PC-3 (cell line): ENCODE measurements at regions not wholly inside any gene's neighbourhood (a gene's known extent, or its start where the extent isn't known, plus 50 kb on each side); places are given as distances from the start of the nearest gene placed in this dataset.
A peak's percentile ranks its signal among the peaks of the same experiment; 100 is the strongest.

Experiments used
- ATAC-seq: fragments of 200-7000 bp; cut with Tn5 transposase; 2 replicates; pipeline ENCODE4 v1.9.1; 2020; ENCODE audit warnings: mild to moderate bottlenecking, moderate library complexity
- BruUV-seq: library from RNA; stranded (reverse); fragments of 400-500 nt; replicated peaks from 2 replicates; lab custom pipeline; 2021; lab: Mats Ljungman, UMichigan
- CTCF ChIA-PET: fragments of 300-600 bp; sonication (Branson Sonifier 250); formaldehyde crosslinking; loops from one replicate; lab custom pipeline; 2022; ENCODE audit warnings: antibody characterized with exemption; lab: Charles Lee
- POLR2A ChIA-PET: fragments of 300-600 bp; sonication (Branson Sonifier 250); formaldehyde crosslinking; loops from one replicate; lab custom pipeline; 2022; ENCODE audit warnings: antibody characterized with exemption; ENCODE audit not compliant: unreplicated experiment; lab: Charles Lee
- DNase-seq: peaks from one replicate; pipeline ENCODE4 v3.0.0-alpha.2; 2015
- H2AFZ ChIP-seq: fragments of 300-600 bp; sonication (generic); 2 replicates; pipeline ENCODE4 v1.6.0; 2016; ENCODE audit warnings: antibody characterized with exemption, low read length
- H3F3A ChIP-seq: fragments of 300-600 bp; sonication (generic); one replicate; pipeline ENCODE4 v1.6.0; 2017; ENCODE audit warnings: antibody characterized with exemption, low read length, control low read depth, mild to moderate bottlenecking; ENCODE audit not compliant: unreplicated experiment
- H3K27ac ChIP-seq: fragments of 300-600 bp; sonication (generic); 2 replicates; pipeline ENCODE4 v1.5.1; 2016; ENCODE audit warnings: mild to moderate bottlenecking, low read length
- H3K27me3 ChIP-seq: fragments of 300-600 bp; sonication (generic); 2 replicates; pipeline ENCODE4 v1.6.1; 2016; ENCODE audit warnings: low read length, mixed read lengths
- H3K36me3 ChIP-seq: fragments of 300-600 bp; sonication (generic); 2 replicates; pipeline ENCODE4 v1.6.1; 2016; ENCODE audit warnings: low read depth, mixed run types, low read length, mixed read lengths
- H3K4me1 ChIP-seq: fragments of 300-600 bp; sonication (generic); 2 replicates; pipeline ENCODE4 v1.5.1; 2016; ENCODE audit warnings: low read length; ENCODE audit not compliant: insufficient read depth
- H3K4me2 ChIP-seq: fragments of 300-600 bp; sonication (generic); 2 replicates; pipeline ENCODE4 v1.6.0; 2016; ENCODE audit warnings: low read length
- H3K4me3 ChIP-seq: fragments of 300-600 bp; sonication (generic); 2 replicates; pipeline ENCODE4 v1.5.1; 2016; ENCODE audit warnings: mild to moderate bottlenecking, low read length, mixed read lengths
- H3K79me2 ChIP-seq: fragments of 300-600 bp; sonication (generic); 2 replicates; pipeline ENCODE4 v1.6.1; 2017; ENCODE audit warnings: low read length, mixed read lengths
- H3K9ac ChIP-seq: fragments of 300-600 bp; sonication (generic); 2 replicates; pipeline ENCODE4 v1.6.0; 2016; ENCODE audit warnings: mild to moderate bottlenecking, low read length
- H3K9me2 ChIP-seq: fragments of 300-600 bp; sonication (generic); replicated peaks from 2 replicates; pipeline ENCODE4 v1.6.1; 2016; ENCODE audit warnings: mixed run types, low read length, mixed read lengths
- H3K9me3 ChIP-seq: fragments of 300-600 bp; sonication (generic); 2 replicates; pipeline ENCODE4 v1.6.1; 2016; ENCODE audit warnings: low read length, mixed read lengths
- H4K20me1 ChIP-seq: fragments of 300-600 bp; sonication (generic); 2 replicates; pipeline ENCODE4 v1.6.1; 2016; ENCODE audit warnings: low read length, mixed read lengths
- EZH2 ChIP-seq: fragments of 300-600 bp; sonication (generic); IDR thresholded peaks from one replicate; pipeline ENCODE4 v1.6.1; 2017; ENCODE audit warnings: antibody characterized with exemption, mild to moderate bottlenecking, low read length; ENCODE audit not compliant: unreplicated experiment
- EZH2phosphoT487 ChIP-seq: fragments of 300-600 bp; sonication (generic); IDR thresholded peaks from 2 replicates; pipeline ENCODE4 v1.6.1; 2018; ENCODE audit warnings: mild to moderate bottlenecking, antibody characterized with exemption, low read length, borderline replicate concordance
- intact Hi-C: fragments of 100-400 bp; cut with micrococcal nuclease; formaldehyde crosslinking; loops from 2 replicates; pipeline ENCODE4 v1.9.0; 2023
- TF ChIP-seq, protein P1 (sequence below): fragments of 300-600 bp; sonication (generic); conservative IDR thresholded peaks from 2 replicates; pipeline ENCODE4 v1.5.1; 2017; ENCODE audit warnings: antibody characterized with exemption, low read depth, mild to moderate bottlenecking, low read length

DNA sequence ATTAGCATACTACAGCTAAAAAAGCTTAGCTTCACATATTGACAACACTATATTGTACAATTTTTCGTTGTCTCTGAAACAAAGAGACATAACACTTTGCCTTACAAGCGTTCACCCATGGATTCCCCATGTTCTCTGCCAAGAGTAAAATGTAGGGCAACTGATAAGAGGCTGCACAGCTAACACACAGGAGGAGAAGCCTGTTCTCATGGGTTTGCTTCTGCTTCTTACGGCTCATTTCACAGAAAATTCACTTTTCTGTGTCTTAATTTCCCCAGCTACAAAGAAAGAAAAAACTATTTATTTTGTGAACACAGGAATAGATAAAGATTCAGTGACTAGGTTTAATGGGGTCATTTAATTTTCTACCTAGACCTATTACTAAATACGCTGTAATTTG is 182.8 kb upstream of the DLGAP1 start:
- Histone ChIP-seq H3K36me3 (no peaks in the 10 kb centered on the region), H3K27me3 (no peaks in the 10 kb centered on the region), H3K4me3 (no peak overlapping the region), H3K9me2 (no peaks in the 10 kb centered on the region), H3K4me1 (no peaks in the 10 kb centered on the region), H4K20me1 (no peaks in the 10 kb centered on the region), H3K79me2 (no peaks in the 10 kb centered on the region), H3K9ac (no peak overlapping the region), H3F3A (no peaks in the 10 kb centered on the region), H2AFZ (no peak overlapping the region), H3K4me2 (no peak overlapping the region), H3K27ac (no peak overlapping the region), H3K9me3 (peaks cover 36% of the 10 kb centered on the region)
- no peak for DNase-seq
- ATAC-seq = no peak
- TF ChIP-seq EZH2phosphoT487 (no peak), EZH2 (no peak)
- TF ChIP-seq, protein P1, sequence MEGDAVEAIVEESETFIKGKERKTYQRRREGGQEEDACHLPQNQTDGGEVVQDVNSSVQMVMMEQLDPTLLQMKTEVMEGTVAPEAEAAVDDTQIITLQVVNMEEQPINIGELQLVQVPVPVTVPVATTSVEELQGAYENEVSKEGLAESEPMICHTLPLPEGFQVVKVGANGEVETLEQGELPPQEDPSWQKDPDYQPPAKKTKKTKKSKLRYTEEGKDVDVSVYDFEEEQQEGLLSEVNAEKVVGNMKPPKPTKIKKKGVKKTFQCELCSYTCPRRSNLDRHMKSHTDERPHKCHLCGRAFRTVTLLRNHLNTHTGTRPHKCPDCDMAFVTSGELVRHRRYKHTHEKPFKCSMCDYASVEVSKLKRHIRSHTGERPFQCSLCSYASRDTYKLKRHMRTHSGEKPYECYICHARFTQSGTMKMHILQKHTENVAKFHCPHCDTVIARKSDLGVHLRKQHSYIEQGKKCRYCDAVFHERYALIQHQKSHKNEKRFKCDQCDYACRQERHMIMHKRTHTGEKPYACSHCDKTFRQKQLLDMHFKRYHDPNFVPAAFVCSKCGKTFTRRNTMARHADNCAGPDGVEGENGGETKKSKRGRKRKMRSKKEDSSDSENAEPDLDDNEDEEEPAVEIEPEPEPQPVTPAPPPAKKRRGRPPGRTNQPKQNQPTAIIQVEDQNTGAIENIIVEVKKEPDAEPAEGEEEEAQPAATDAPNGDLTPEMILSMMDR = no peak
- ChIA-PET POLR2A (no interaction called here), CTCF (no interaction called here)
- BruUV-seq = no TSS peak
- intact Hi-C loops = no loop called here

DNA sequence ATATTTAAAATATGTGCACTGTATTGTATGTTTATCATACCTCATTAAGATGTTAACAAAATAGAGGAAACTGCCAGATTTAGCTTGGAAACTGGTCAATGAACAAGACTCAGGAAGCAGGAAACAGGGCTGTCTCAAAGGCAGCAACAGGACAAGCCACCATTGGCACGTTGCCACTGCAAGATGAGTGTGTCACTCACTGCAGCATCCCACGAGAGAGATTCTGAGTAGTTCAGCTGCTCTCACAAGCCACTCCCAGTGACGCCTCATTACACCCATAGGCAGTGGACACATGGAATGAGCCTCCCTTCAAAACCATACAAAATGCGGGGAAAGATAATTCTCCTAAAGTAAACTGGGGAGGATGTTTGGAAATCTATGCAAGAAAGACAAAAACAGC is 181.9 kb upstream of the DLGAP1 start:
- no TSS peak for BruUV-seq
- no peak overlapping the region for H3K9ac ChIP-seq
- TF ChIP-seq EZH2phosphoT487 (no peak), EZH2 (no peak)
- TF ChIP-seq, protein P1 = no peak
- H3K9me3 ChIP-seq = peaks cover 35% of the 10 kb centered on the region
- no peaks in the 10 kb centered on the region for H3K36me3 ChIP-seq
- no peaks in the 10 kb centered on the region for H3K27me3 ChIP-seq
- H3K79me2 ChIP-seq = no peaks in the 10 kb centered on the region
- peak; percentile 2 for DNase-seq
- no peak overlapping the region for H3K27ac ChIP-seq
- no peaks in the 10 kb centered on the region for H4K20me1 ChIP-seq
- H3K4me3 ChIP-seq = no peak overlapping the region
- no peaks in the 10 kb centered on the region for H3F3A ChIP-seq
- no peaks in the 10 kb centered on the region for H3K4me1 ChIP-seq
- intact Hi-C loops = no loop called here
- CTCF ChIA-PET = no interaction called here
- POLR2A ChIA-PET = no interaction called here
- no peak overlapping the region for H3K4me2 ChIP-seq
- no peak for ATAC-seq
- H2AFZ ChIP-seq = no peak overlapping the region
- no peaks in the 10 kb centered on the region for H3K9me2 ChIP-seq

DNA sequence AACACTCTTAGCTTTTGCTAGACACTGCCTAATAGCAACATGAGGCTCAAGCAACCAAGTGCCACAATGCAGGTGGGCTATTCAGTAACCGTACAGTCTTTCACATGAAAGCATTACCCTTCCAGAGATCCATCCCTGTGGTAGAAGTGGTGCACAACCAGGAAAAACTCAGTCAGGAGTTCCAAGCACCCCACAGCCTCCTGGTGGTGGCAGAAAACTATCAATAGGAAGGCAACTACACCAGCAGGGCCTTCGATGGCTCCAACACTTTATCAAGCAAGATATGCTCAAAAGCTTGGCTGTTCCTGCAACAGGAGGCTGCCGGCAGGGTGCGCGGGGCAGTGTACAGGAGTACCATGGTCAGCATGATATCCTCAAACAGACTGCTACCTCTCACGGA is 176.1 kb upstream of the DLGAP1 start:
- H3K9me3 ChIP-seq = peaks cover 28% of the 10 kb centered on the region; the same call in 1 of the 2 replicates
- TF ChIP-seq, protein P1 = no peak
- TF ChIP-seq EZH2phosphoT487 (no peak), EZH2 (no peak)
- CTCF ChIA-PET = no interaction called here
- ATAC-seq (no peak), DNase-seq (no peak)
- no peaks in the 10 kb centered on the region for H3K4me1 ChIP-seq
- no TSS peak for BruUV-seq
- no peaks in the 10 kb centered on the region for H3K9me2 ChIP-seq
- H3F3A ChIP-seq = no peaks in the 10 kb centered on the region
- no peak overlapping the region for H3K9ac ChIP-seq
- H3K27me3 ChIP-seq = no peaks in the 10 kb centered on the region
- no peak overlapping the region for H2AFZ ChIP-seq
- no peaks in the 10 kb centered on the region for H3K79me2 ChIP-seq
- no peaks in the 10 kb centered on the region for H3K36me3 ChIP-seq
- no peak overlapping the region for H3K27ac ChIP-seq
- intact Hi-C loops = no loop called here
- H3K4me3 ChIP-seq = no peak overlapping the region
- no peaks in the 10 kb centered on the region for H4K20me1 ChIP-seq
- no peak overlapping the region for H3K4me2 ChIP-seq
- POLR2A ChIA-PET = no interaction called here
